Stimulated activated CD4-positive, alpha-beta T cell treated with anti-CD3 and anti-CD28 coated beads, Interleukin-12 subunit alpha, Interleukin-12 subunit beta, amount 100 ng/mL, for 4 hours (primary cell): ENCODE measurements at regions not wholly inside any gene's neighbourhood (a gene's known extent, or its start where the extent isn't known, plus 50 kb on each side); places are given as distances from the start of the nearest gene placed in this dataset.
"Not testable (repeated sequence)": the region's sequence is repeated elsewhere in the genome, so short reads cannot be mapped to it uniquely, and the experiment has no call there.

Source experiments
- DNase-seq: peaks from one replicate; pipeline ENCODE4 v3.0.0-alpha.2; 2020

GRCh38 chr9:21708856-21709255 is 93.6 kb upstream of the MTAP start:
- DNase-seq, result no peak

- peak; percentile 63 for DNase-seq
Observed at GRCh38 chr9:21709464-21710058, 92.9 kb upstream of the MTAP start.

GRCh38 chr9:21710548-21711191 is 91.8 kb upstream of the MTAP start:
- DNase-seq, result no peak

GRCh38 chr9:21711504-21711903 is 90.9 kb upstream of the MTAP start:
- DNase-seq, result no peak

- DNase-seq, result no peak
Observed at GRCh38 chr9:21715408-21715807, 87.0 kb upstream of the MTAP start.

GRCh38 chr9:21720758-21721157 is 81.7 kb upstream of the MTAP start:
- DNase-seq, result no peak

GRCh38 chr9:21727411-21727810 is 75.0 kb upstream of the MTAP start:
- DNase-seq, result not testable (repeated sequence)

GRCh38 chr9:21728781-21729180 is 73.7 kb upstream of the MTAP start:
- no peak for DNase-seq

- no peak for DNase-seq
Observed at GRCh38 chr9:21729648-21730047, 72.8 kb upstream of the MTAP start.

- DNase-seq, result no peak
Observed at GRCh38 chr9:21730899-21731298, 71.5 kb upstream of the MTAP start.

- no peak for DNase-seq
Observed at GRCh38 chr9:21741151-21741550, 61.3 kb upstream of the MTAP start.

GRCh38 chr9:21744320-21744719 is 58.1 kb upstream of the MTAP start:
- no peak for DNase-seq

- no peak for DNase-seq
Observed at GRCh38 chr9:21744841-21745240, 57.6 kb upstream of the MTAP start.

- DNase-seq, result no peak
Observed at GRCh38 chr9:21746550-21746949, 55.9 kb upstream of the MTAP start.

GRCh38 chr9:21747175-21747574 is 55.3 kb upstream of the MTAP start:
- no peak for DNase-seq

- DNase-seq, result no peak
Observed at GRCh38 chr9:21750021-21750735, 52.3 kb upstream of the MTAP start.

- no peak for DNase-seq
Observed at GRCh38 chr9:21751998-21752397, 50.4 kb upstream of the MTAP start.
